WTC11 (cell line): ENCODE measurements at regions not wholly inside any gene's neighbourhood (a gene's known extent, or its start where the extent isn't known, plus 50 kb on each side); places are given as distances from the start of the nearest gene placed in this dataset.

ENCODE experiments used
- ATAC-seq: fragments of 200-7000 bp; cut with Tn5 transposase; 2 replicates; pipeline ENCODE4 v1.10.0; 2021; ENCODE audit warnings: mild to moderate bottlenecking, moderate library complexity
- CTCF ChIA-PET: fragments of 300-600 bp; sonication (Branson Sonifier 250); formaldehyde crosslinking; loops from one replicate; lab custom pipeline; 2021; ENCODE audit warnings: antibody characterized with exemption; lab: Charles Lee
- POLR2A ChIA-PET: fragments of 350-600 bp; sonication (Branson Sonifier 250); formaldehyde crosslinking; loops from one replicate; lab custom pipeline; 2021; ENCODE audit warnings: antibody characterized with exemption; lab: Charles Lee
- DNase-seq: peaks from one replicate; pipeline ENCODE4 v3.0.0; 2021; ENCODE audit warnings: low spot score
- H3K27ac Mint-ChIP-seq: 2 replicates; pipeline ENCODE4 v1.8.0; 2021; ENCODE audit warnings: mixed read lengths
- H3K27me3 Mint-ChIP-seq: 2 replicates; pipeline ENCODE4 v1.8.0; 2021; ENCODE audit warnings: low read depth, mild to moderate bottlenecking, moderate library complexity, mixed read lengths
- H3K36me3 Mint-ChIP-seq: 2 replicates; pipeline ENCODE4 v1.8.0; 2021; ENCODE audit warnings: mixed read lengths
- H3K4me1 Mint-ChIP-seq: 2 replicates; pipeline ENCODE4 v1.8.0; 2022; ENCODE audit warnings: mixed read lengths
- H3K4me3 Mint-ChIP-seq: 2 replicates; pipeline ENCODE4 v1.8.0; 2021; ENCODE audit warnings: mild to moderate bottlenecking, moderate library complexity, mixed read lengths
- H3K9me3 Mint-ChIP-seq: 2 replicates; pipeline ENCODE4 v1.8.0; 2021; ENCODE audit warnings: mixed read lengths
- CBFB ChIP-seq: sonication (generic); formaldehyde crosslinking; IDR thresholded peaks from 2 replicates; pipeline ENCODE4 v1.8.1; 2022; ENCODE audit warnings: mild to moderate bottlenecking, low read depth, missing genetic modification reagents
- CREM ChIP-seq: sonication (generic); formaldehyde crosslinking; IDR thresholded peaks from 2 replicates; pipeline ENCODE4 v1.8.1; 2022; ENCODE audit warnings: mild to moderate bottlenecking, missing genetic modification reagents, moderate library complexity
- E2F5 ChIP-seq: sonication (generic); formaldehyde crosslinking; IDR thresholded peaks from 2 replicates; pipeline ENCODE4 v1.8.1; 2022; ENCODE audit warnings: mild to moderate bottlenecking, moderate library complexity, missing genetic modification reagents
- EMX1 ChIP-seq: fragments of 250-450 bp; sonication (Bioruptor Pico); IDR thresholded peaks from 2 replicates; pipeline ENCODE4 v1.8.0; 2021; ENCODE audit warnings: mild to moderate bottlenecking
- KAT7 ChIP-seq: sonication (generic); formaldehyde crosslinking; IDR thresholded peaks from 2 replicates; pipeline ENCODE4 v1.8.1; 2023; ENCODE audit warnings: missing genetic modification reagents, mild to moderate bottlenecking, borderline replicate concordance
- MLX ChIP-seq: sonication (generic); formaldehyde crosslinking; IDR thresholded peaks from 2 replicates; pipeline ENCODE4 v1.8.1; 2023; ENCODE audit warnings: mild to moderate bottlenecking, missing genetic modification reagents, moderate library complexity
- PRDM15 ChIP-seq: sonication (generic); formaldehyde crosslinking; IDR thresholded peaks from 2 replicates; pipeline ENCODE4 v1.8.0; 2022; ENCODE audit warnings: missing genetic modification reagents
- SMAD4 ChIP-seq: sonication (generic); formaldehyde crosslinking; IDR thresholded peaks from 2 replicates; pipeline ENCODE4 v1.8.0; 2022; ENCODE audit warnings: mild to moderate bottlenecking, missing genetic modification reagents
- SP1 ChIP-seq: sonication (generic); formaldehyde crosslinking; conservative IDR thresholded peaks from 2 replicates; pipeline ENCODE4 v1.8.1; 2022; ENCODE audit warnings: missing genetic modification reagents
- USF2 ChIP-seq: sonication (generic); formaldehyde crosslinking; IDR thresholded peaks from 2 replicates; pipeline ENCODE4 v1.8.1; 2023; ENCODE audit warnings: mild to moderate bottlenecking, missing genetic modification reagents, moderate library complexity
- ZNF232 ChIP-seq: sonication (generic); formaldehyde crosslinking; IDR thresholded peaks from 2 replicates; pipeline ENCODE4 v1.8.0; 2022; ENCODE audit warnings: mild to moderate bottlenecking, missing genetic modification reagents
- ZNF512 ChIP-seq: sonication (generic); formaldehyde crosslinking; IDR thresholded peaks from 2 replicates; pipeline ENCODE4 v1.8.1; 2022; ENCODE audit warnings: missing genetic modification reagents, borderline replicate concordance
- TF ChIP-seq, protein P1 (sequence below): fragments of 250-450 bp; sonication (Bioruptor Pico); IDR thresholded peaks from 2 replicates; pipeline ENCODE4 v2.1.2; 2022; ENCODE audit warnings: mild to moderate bottlenecking, moderate library complexity
- TF ChIP-seq, protein P2 (sequence below): sonication (generic); formaldehyde crosslinking; IDR thresholded peaks from 2 replicates; pipeline ENCODE4 v1.8.0; 2022; ENCODE audit warnings: mild to moderate bottlenecking, missing genetic modification reagents
- TF ChIP-seq, protein P3 (sequence below): sonication (generic); formaldehyde crosslinking; IDR thresholded peaks from 2 replicates; pipeline ENCODE4 v1.8.1; 2022; ENCODE audit warnings: low read depth, mild to moderate bottlenecking, moderate library complexity, missing genetic modification reagents, borderline replicate concordance

- H3K9me3 Mint-ChIP-seq = 0 out of 2 replicates have a peak, but pooled peaks cover 3% of the 10 kb centered on the region
Observed at GRCh38 chr20:60304026-60304590, 345.9 kb downstream of the CDH26 start.

GRCh38 chr20:60304931-60305330 lies 346.7 kb downstream of the CDH26 start:
- Mint-ChIP-seq H3K9me3 (0 out of 2 replicates have a peak, but pooled peaks cover 3% of the 10 kb centered on the region), H3K4me1 (no peaks in the 10 kb centered on the region), H3K4me3 (no peak overlapping the region), H3K36me3 (no peaks in the 10 kb centered on the region), H3K27me3 (peaks cover 36% of the 10 kb centered on the region), H3K27ac (no peak overlapping the region)
- POLR2A ChIA-PET = no interaction called here
- ATAC-seq = no peak
- DNase-seq = no peak
- TF ChIP-seq SP1 (CRISPR knock-in tag) = no peak
- no peak for TF ChIP-seq ZNF232 (CRISPR knock-in tag)
- TF ChIP-seq CREM (CRISPR knock-in tag) = no peak
- TF ChIP-seq ZNF512 = no peak
- TF ChIP-seq, all 79 proteins: peak for 0
- CTCF ChIA-PET = no interaction called here

More at GRCh38 chr20:60304026-60304590, 345.9 kb downstream of the CDH26 start:
- ATAC-seq (no peak), DNase-seq (no peak)
- Mint-ChIP-seq H3K36me3 (no peaks in the 10 kb centered on the region), H3K4me3 (no peak overlapping the region), H3K27ac (no peak overlapping the region), H3K4me1 (no peaks in the 10 kb centered on the region), H3K27me3 (peaks cover 36% of the 10 kb centered on the region)
- TF ChIP-seq EMX1 (CRISPR knock-in tag) (no peak), USF2 (CRISPR knock-in tag) (no peak), PRDM15 (CRISPR knock-in tag) (no peak)
- CTCF ChIA-PET = no interaction called here
- POLR2A ChIA-PET = no interaction called here

- POLR2A ChIA-PET = no interaction called here
- DNase-seq = no peak
- H3K27ac Mint-ChIP-seq = no peak overlapping the region
- ATAC-seq = no peak
- peaks cover 9% of the 10 kb centered on the region for H3K9me3 Mint-ChIP-seq
- no peaks in the 10 kb centered on the region for H3K4me1 Mint-ChIP-seq
- 0 out of 2 replicates have a peak, but pooled peaks cover 2% of the 10 kb centered on the region for H3K36me3 Mint-ChIP-seq
- no peak overlapping the region for H3K4me3 Mint-ChIP-seq
- TF ChIP-seq, protein P1, sequence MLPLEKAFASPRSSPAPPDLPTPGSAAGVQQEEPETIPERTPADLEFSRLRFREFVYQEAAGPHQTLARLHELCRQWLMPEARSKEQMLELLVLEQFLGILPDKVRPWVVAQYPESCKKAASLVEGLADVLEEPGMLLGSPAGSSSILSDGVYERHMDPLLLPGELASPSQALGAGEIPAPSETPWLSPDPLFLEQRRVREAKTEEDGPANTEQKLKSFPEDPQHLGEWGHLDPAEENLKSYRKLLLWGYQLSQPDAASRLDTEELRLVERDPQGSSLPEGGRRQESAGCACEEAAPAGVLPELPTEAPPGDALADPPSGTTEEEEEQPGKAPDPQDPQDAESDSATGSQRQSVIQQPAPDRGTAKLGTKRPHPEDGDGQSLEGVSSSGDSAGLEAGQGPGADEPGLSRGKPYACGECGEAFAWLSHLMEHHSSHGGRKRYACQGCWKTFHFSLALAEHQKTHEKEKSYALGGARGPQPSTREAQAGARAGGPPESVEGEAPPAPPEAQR = no peak
- peaks cover 38% of the 10 kb centered on the region for H3K27me3 Mint-ChIP-seq
- CTCF ChIA-PET = no interaction called here
Observed at GRCh38 chr20:60306105-60306504, 347.9 kb downstream of the CDH26 start.

- ChIA-PET CTCF (no interaction called here), POLR2A (no interaction called here)
- no peak for DNase-seq
- ATAC-seq = no peak
- Mint-ChIP-seq H3K27ac (no peak overlapping the region), H3K36me3 (0 out of 2 replicates have a peak, but pooled peaks cover 2% of the 10 kb centered on the region), H3K4me3 (no peak overlapping the region), H3K9me3 (peaks cover 14% of the 10 kb centered on the region), H3K4me1 (no peaks in the 10 kb centered on the region), H3K27me3 (peaks cover 42% of the 10 kb centered on the region)
- TF ChIP-seq, protein P2, sequence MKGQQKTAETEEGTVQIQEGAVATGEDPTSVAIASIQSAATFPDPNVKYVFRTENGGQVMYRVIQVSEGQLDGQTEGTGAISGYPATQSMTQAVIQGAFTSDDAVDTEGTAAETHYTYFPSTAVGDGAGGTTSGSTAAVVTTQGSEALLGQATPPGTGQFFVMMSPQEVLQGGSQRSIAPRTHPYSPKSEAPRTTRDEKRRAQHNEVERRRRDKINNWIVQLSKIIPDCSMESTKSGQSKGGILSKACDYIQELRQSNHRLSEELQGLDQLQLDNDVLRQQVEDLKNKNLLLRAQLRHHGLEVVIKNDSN = no peak
- TF ChIP-seq SMAD4 (CRISPR knock-in tag) (no peak), SP1 (CRISPR knock-in tag) (no peak), CBFB (no peak), MLX (CRISPR knock-in tag) (no peak), EMX1 (CRISPR knock-in tag) (no peak), E2F5 (CRISPR knock-in tag) (no peak), KAT7 (CRISPR knock-in tag) (no peak)
- TF ChIP-seq, protein P3, sequence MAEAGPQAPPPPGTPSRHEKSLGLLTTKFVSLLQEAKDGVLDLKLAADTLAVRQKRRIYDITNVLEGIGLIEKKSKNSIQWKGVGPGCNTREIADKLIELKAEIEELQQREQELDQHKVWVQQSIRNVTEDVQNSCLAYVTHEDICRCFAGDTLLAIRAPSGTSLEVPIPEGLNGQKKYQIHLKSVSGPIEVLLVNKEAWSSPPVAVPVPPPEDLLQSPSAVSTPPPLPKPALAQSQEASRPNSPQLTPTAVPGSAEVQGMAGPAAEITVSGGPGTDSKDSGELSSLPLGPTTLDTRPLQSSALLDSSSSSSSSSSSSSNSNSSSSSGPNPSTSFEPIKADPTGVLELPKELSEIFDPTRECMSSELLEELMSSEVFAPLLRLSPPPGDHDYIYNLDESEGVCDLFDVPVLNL (CRISPR knock-in tag) = no peak
Observed at GRCh38 chr20:60306551-60306950, 348.3 kb downstream of the CDH26 start.
